GM06990 (cell line): ENCODE measurements at regions not wholly inside any gene's neighbourhood (a gene's known extent, or its start where the extent isn't known, plus 50 kb on each side); places are given as distances from the start of the nearest gene placed in this dataset.
"Not testable (repeated sequence)": the region's sequence is repeated elsewhere in the genome, so short reads cannot be mapped to it uniquely, and the experiment has no call there.

Experiments
- DNase-seq: peaks from one replicate; pipeline ENCODE4 v3.0.0-alpha.2; 2011; ENCODE audit not compliant: insufficient read length; ENCODE audit errors: extremely low read depth
- H3K27me3 ChIP-seq: replicated peaks from 2 replicates; pipeline ENCODE4 v1.6.0; 2011; ENCODE audit warnings: low read length; ENCODE audit not compliant: control insufficient read depth, insufficient read depth
- H3K36me3 ChIP-seq: 2 replicates; pipeline ENCODE4 v1.5.1; 2011; ENCODE audit warnings: low read length; ENCODE audit not compliant: control insufficient read depth, insufficient read depth
- H3K4me3 ChIP-seq: replicated peaks from 2 replicates; pipeline ENCODE4 v1.5.1; 2011; ENCODE audit warnings: low read depth, mild to moderate bottlenecking, control low read depth, low read length
- CTCF ChIP-seq: IDR thresholded peaks from 2 replicates; pipeline ENCODE4 v1.5.1; 2011; ENCODE audit warnings: low read length, control low read depth, mild to moderate bottlenecking, inconsistent platforms; ENCODE audit not compliant: insufficient read depth, poor library complexity, severe bottlenecking

DNA sequence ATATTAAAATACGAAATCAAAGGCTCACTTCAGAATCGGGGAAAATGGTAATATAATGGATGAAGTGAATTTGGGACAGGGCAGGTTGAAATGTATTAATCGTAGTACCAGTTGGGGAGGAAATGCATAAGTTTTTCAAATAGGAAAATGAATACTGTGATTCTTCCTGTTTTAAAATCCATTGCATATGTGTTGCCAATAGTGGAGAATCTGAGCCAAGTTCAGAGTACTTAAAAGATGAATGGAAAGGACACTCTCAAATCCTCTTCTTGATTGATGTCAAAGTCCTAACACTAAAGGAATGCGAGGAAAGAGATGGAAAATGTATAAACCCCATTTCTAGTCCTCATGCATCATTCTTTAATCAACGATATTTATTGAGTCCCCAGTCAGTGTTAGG, 160.9 kb upstream of the CCNG1 start:
- TF ChIP-seq CTCF: no peak
- Histone ChIP-seq H3K4me3 (no peak overlapping the region), H3K27me3 (no peaks in the 10 kb centered on the region), H3K36me3 (no peaks in the 10 kb centered on the region)
- DNase-seq: no peak

DNA sequence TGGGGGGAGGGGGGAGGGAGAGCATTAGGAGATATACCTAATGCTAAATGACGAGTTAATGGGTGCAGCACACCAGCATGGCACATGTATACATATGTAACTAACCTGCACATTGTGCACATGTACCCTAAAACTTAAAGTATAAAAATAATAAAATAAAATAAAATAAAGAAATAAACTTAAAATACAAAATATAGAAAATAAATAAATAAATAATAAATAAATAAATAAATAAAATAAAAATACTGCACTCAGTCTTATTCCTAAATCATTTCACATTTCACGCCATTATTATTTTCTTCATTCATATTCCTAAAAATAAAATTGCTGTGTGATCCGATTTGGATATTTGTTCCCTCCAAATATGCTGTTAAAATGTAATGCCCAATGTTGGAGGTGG, 156.5 kb upstream of the CCNG1 start:
- H3K4me3 ChIP-seq, DNase-seq, H3K27me3 ChIP-seq, H3K36me3 ChIP-seq: not testable (repeated sequence)

DNA sequence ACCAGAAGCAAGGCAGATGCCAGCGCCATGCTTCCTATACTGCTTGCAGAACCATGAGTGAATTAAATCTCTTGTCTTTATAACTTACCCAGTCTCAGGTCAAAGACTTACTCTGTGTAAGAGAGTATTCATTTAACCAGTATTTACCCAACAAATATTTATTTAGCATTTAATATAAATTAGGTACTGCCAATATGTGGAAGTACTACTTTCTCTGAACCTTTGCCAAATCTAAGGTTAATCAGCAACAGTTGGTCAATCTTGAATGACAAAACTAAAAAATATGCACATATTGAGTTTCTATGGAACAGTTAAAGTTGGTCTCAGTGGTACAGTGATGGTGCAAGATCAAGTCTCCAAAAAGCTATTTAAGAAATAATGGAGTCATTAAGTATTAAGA, 155.9 kb upstream of the CCNG1 start:
- no peak for DNase-seq
- Histone ChIP-seq H3K27me3 (no peaks in the 10 kb centered on the region), H3K36me3 (no peaks in the 10 kb centered on the region), H3K4me3 (no peak overlapping the region)
- TF ChIP-seq CTCF: no peak

DNA sequence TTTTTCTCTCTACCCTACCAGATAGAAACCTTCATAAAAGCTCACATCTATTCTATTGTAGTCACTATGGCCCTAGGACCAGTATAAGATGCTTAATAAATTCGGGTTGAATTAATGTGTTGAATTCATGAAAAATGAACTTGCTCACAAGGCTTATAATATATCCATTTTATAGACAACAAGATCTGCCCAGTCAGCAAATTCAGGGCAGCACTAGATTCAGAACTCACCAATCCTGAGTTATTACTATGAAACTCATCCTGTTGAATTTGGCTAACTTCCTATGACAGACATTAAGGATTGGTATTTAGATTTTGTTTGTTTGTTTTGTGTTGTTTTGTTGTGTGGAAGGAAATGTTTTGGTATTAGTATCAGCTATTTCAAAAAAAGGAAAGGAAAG, 143.6 kb upstream of the CCNG1 start:
- DNase-seq: no peak
- Histone ChIP-seq H3K27me3 (no peaks in the 10 kb centered on the region), H3K36me3 (no peaks in the 10 kb centered on the region), H3K4me3 (no peak overlapping the region)
- no peak for TF ChIP-seq CTCF

GRCh38 chr5:163303718-163304117, 133.7 kb upstream of the CCNG1 start:
- no peak for TF ChIP-seq CTCF
- H3K36me3 ChIP-seq: no peaks in the 10 kb centered on the region
- H3K4me3 ChIP-seq: no peak overlapping the region
- no peaks in the 10 kb centered on the region for H3K27me3 ChIP-seq
- no peak for DNase-seq

DNA sequence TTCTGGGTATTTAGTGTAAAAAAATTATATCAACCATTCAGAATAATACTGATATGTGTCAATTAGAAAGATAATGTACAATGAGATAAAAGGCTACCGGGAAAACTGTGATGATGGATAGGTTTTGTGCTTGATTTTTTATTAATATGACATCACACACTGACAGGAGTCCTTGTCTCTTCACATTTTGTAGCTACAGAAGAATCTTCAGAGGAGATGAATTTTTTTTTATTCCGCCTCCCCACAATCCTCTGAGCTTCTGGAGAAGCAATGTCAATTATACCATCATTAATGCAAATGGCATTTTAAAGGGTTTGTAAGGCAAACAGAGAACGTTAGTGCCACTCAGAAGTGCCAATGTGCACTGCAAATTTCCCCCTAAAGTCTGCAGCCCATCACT, 131.7 kb upstream of the CCNG1 start:
- no peaks in the 10 kb centered on the region for H3K27me3 ChIP-seq
- DNase-seq: no peak

More for the DNA sequence above, 131.7 kb upstream of the CCNG1 start:
- no peak overlapping the region for H3K4me3 ChIP-seq
- no peaks in the 10 kb centered on the region for H3K36me3 ChIP-seq
- no peak for TF ChIP-seq CTCF
